OCI-LY7 (cell line): ENCODE measurements at regions not wholly inside any gene's neighbourhood (a gene's known extent, or its start where the extent isn't known, plus 50 kb on each side); places are given as distances from the start of the nearest gene placed in this dataset.

Source experiments
- BruUV-seq: library from RNA; stranded (reverse); fragments of 400-500 nt; replicated peaks from 2 replicates; lab custom pipeline; 2021; lab: Mats Ljungman, UMichigan
- CTCF ChIA-PET: fragments of 300-600 bp; sonication (Branson Sonifier 250); formaldehyde crosslinking; loops from one replicate; lab custom pipeline; 2022; ENCODE audit warnings: antibody characterized with exemption; ENCODE audit not compliant: unreplicated experiment; lab: Charles Lee
- POLR2A ChIA-PET: fragments of 300-600 bp; sonication (Branson Sonifier 250); formaldehyde crosslinking; loops from one replicate; lab custom pipeline; 2022; ENCODE audit warnings: antibody characterized with exemption; lab: Charles Lee
- DNase-seq: peaks from one replicate; pipeline ENCODE4 v3.0.0-alpha.2; 2015; ENCODE audit warnings: low spot score
- H2AFZ ChIP-seq: fragments of 200-600 bp; sonication (generic), shearing (Covaris generic); 2 replicates; pipeline ENCODE4 v1.6.1; 2014; ENCODE audit warnings: mild to moderate bottlenecking, antibody characterized with exemption, low read length, moderate library complexity
- H3K27ac ChIP-seq: fragments of 200-600 bp; sonication (generic); 2 replicates; pipeline ENCODE4 v1.5.1; 2014; ENCODE audit warnings: mixed run types, low read depth, mild to moderate bottlenecking, moderate library complexity, low read length, inconsistent platforms; ENCODE audit not compliant: poor library complexity, severe bottlenecking
- H3K36me3 ChIP-seq: fragments of 200-600 bp; sonication (generic); 2 replicates; pipeline ENCODE4 v1.6.1; 2014; ENCODE audit warnings: mild to moderate bottlenecking, antibody characterized with exemption, low read length, moderate library complexity, mixed read lengths; ENCODE audit not compliant: insufficient read depth
- H3K4me1 ChIP-seq: fragments of 200-600 bp; sonication (generic); 2 replicates; pipeline ENCODE4 v1.5.1; 2014; ENCODE audit warnings: mild to moderate bottlenecking, low read length; ENCODE audit not compliant: insufficient read depth, poor library complexity, severe bottlenecking
- H3K4me2 ChIP-seq: fragments of 200-600 bp; sonication (generic); 2 replicates; pipeline ENCODE4 v1.6.1; 2014; ENCODE audit warnings: mild to moderate bottlenecking, low read length
- H3K4me3 ChIP-seq: fragments of 200-600 bp; sonication (generic); 2 replicates; pipeline ENCODE4 v1.5.1; 2014; ENCODE audit warnings: mild to moderate bottlenecking, low read depth, low read length; ENCODE audit not compliant: poor library complexity, severe bottlenecking
- H3K79me2 ChIP-seq: fragments of 200-600 bp; sonication (generic); 2 replicates; pipeline ENCODE4 v1.6.1; 2016; ENCODE audit warnings: low read depth, mild to moderate bottlenecking, low read length, moderate library complexity, mixed read lengths; ENCODE audit not compliant: insufficient read depth
- H3K9me2 ChIP-seq: fragments of 200-600 bp; sonication (generic); 2 replicates; pipeline ENCODE4 v1.6.1; 2016; ENCODE audit warnings: mild to moderate bottlenecking, low read length, mixed read lengths; ENCODE audit not compliant: insufficient read depth
- H3K9me3 ChIP-seq: fragments of 200-600 bp; sonication (generic); 2 replicates; pipeline ENCODE4 v1.6.1; 2014; ENCODE audit warnings: mild to moderate bottlenecking, mixed run types, low read length, mixed read lengths
- H4K20me1 ChIP-seq: fragments of 200-600 bp; sonication (generic); 2 replicates; pipeline ENCODE4 v1.6.1; 2014; ENCODE audit warnings: mild to moderate bottlenecking, antibody characterized with exemption, low read length, moderate library complexity, mixed read lengths; ENCODE audit not compliant: insufficient read depth
- CTCF ChIP-seq: fragments of 200-600 bp; sonication (generic); conservative IDR thresholded peaks from 2 replicates; pipeline ENCODE4 v1.5.1; 2014; ENCODE audit warnings: mild to moderate bottlenecking, antibody characterized with exemption, low read length, moderate library complexity, mixed read lengths
- EZH2phosphoT487 ChIP-seq: fragments of 200-600 bp; sonication (generic); IDR thresholded peaks from 2 replicates; pipeline ENCODE4 v1.6.1; 2018; ENCODE audit warnings: low read depth, borderline replicate concordance, mild to moderate bottlenecking, mixed run types, antibody characterized with exemption, low read length, moderate library complexity, mixed read lengths
- intact Hi-C: fragments of 100-400 bp; cut with micrococcal nuclease; formaldehyde crosslinking; loops from one replicate; pipeline ENCODE4 v1.10.0; 2022; ENCODE audit not compliant: unreplicated experiment

GRCh38 chr6:148142821-148143220 is 199.8 kb upstream of the SASH1 start:
- H3K4me1 ChIP-seq: peaks cover 5% of the 10 kb centered on the region
- no peak overlapping the region for H3K4me2 ChIP-seq
- intact Hi-C loops: loop anchor here (10.0 kb wide), 1 partner anchor 322 kb away; no protein-coding TSS in a partner anchor
- no peak overlapping the region for H3K4me3 ChIP-seq
- H2AFZ ChIP-seq: no peak overlapping the region
- H3K36me3 ChIP-seq: no peaks in the 10 kb centered on the region
- TF ChIP-seq EZH2phosphoT487 (no peak), CTCF (no peak)
- BruUV-seq: no TSS peak
- CTCF ChIA-PET: no interaction called here
- H4K20me1 ChIP-seq: no peaks in the 10 kb centered on the region
- no peaks in the 10 kb centered on the region for H3K9me3 ChIP-seq
- DNase-seq: no peak
- no peaks in the 10 kb centered on the region for H3K79me2 ChIP-seq
- no peak overlapping the region for H3K27ac ChIP-seq
- no peaks in the 10 kb centered on the region for H3K9me2 ChIP-seq
- POLR2A ChIA-PET: interaction anchor here (0.6 kb wide), 1 partner anchor 99 kb away, joined by 3 read pairs; no protein-coding TSS in a partner anchor

DNA sequence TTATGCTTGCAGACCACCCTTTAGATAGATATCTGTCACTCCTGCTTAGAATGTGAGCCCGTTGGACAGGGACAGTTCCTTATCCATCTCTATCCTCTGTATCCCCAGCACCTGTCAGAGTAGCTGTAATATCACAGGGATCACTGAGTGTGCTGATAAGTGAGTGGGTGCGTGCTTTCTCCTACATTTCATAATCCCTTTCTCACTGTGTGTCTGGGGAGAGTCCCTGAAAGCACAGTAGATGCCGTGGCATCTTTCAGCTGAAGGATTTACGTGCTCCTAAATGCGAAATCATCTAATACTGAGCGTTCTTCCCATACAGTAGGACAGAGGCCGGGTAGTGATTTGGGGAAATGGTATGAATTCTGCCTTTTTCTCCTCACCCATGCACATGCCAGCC is 198.9 kb upstream of the SASH1 start:
- POLR2A ChIA-PET: no interaction called here
- DNase-seq: no peak
- Histone ChIP-seq H3K4me3 (no peak overlapping the region), H3K9me2 (no peaks in the 10 kb centered on the region), H3K79me2 (no peaks in the 10 kb centered on the region), H3K27ac (no peak overlapping the region), H3K4me2 (no peak overlapping the region), H3K4me1 (peaks cover 5% of the 10 kb centered on the region), H2AFZ (no peak overlapping the region), H4K20me1 (no peaks in the 10 kb centered on the region), H3K9me3 (no peaks in the 10 kb centered on the region), H3K36me3 (no peaks in the 10 kb centered on the region)
- no TSS peak for BruUV-seq
- intact Hi-C loops: loop anchor here (10.0 kb wide), 1 partner anchor 321 kb away; no protein-coding TSS in a partner anchor
- TF ChIP-seq EZH2phosphoT487 (no peak), CTCF (no peak)
- CTCF ChIA-PET: no interaction called here

- ChIA-PET POLR2A (interaction anchor here (0.5 kb wide), 2 partner anchors 19 to 1459 kb away, joined by 3 read pairs; no protein-coding TSS in a partner anchor), CTCF (no interaction called here)
- Histone ChIP-seq H3K4me2 (peak overlapping the region; percentile 32; the same call in 1 of the 2 replicates), H3K4me3 (no peak overlapping the region), H3K27ac (no peak overlapping the region), H2AFZ (peak overlapping the region; percentile 80), H3K4me1 (peaks cover 5% of the 10 kb centered on the region), H3K9me2 (no peaks in the 10 kb centered on the region), H4K20me1 (no peaks in the 10 kb centered on the region), H3K79me2 (no peaks in the 10 kb centered on the region), H3K9me3 (no peaks in the 10 kb centered on the region), H3K36me3 (no peaks in the 10 kb centered on the region)
- no TSS peak for BruUV-seq
- TF ChIP-seq EZH2phosphoT487 (no peak), CTCF (peak; percentile 98)
- intact Hi-C loops: loop anchor here (10.0 kb wide), 1 partner anchor 320 kb away; no protein-coding TSS in a partner anchor
- peak; percentile 64 for DNase-seq
Observed at GRCh38 chr6:148144917-148145521, 197.6 kb upstream of the SASH1 start.
